Esophagus (tissue), 2 donors: ENCODE measurements at regions not wholly inside any gene's neighbourhood (a gene's known extent, or its start where the extent isn't known, plus 50 kb on each side); places are given as distances from the start of the nearest gene placed in this dataset.

ENCODE experiments used
- H3K27ac ChIP-seq, 2 donors: one replicate each; pipeline ENCODE4 v1.5.1; 2013; ENCODE audit warnings: low read depth in 2 of 2, mild to moderate bottlenecking in 2 of 2, inconsistent platforms in 1 of 2, low read length in 1 of 2, moderate library complexity in 1 of 2
- H3K27me3 ChIP-seq, 2 donors: one replicate each; pipeline ENCODE4 v1.6.1; 2013; ENCODE audit warnings: low read length in 2 of 2, control low read depth in 1 of 2, mild to moderate bottlenecking in 1 of 2; ENCODE audit not compliant: insufficient read depth in 2 of 2, control insufficient read depth in 1 of 2
- H3K36me3 ChIP-seq, 2 donors: one replicate each; pipeline ENCODE4 v1.6.1; 2013; ENCODE audit warnings: low read length in 1 of 2; ENCODE audit not compliant: control insufficient read depth in 2 of 2, insufficient read depth in 2 of 2
- H3K4me1 ChIP-seq, 2 donors: one replicate each; pipeline ENCODE4 v1.6.1; 2013; ENCODE audit warnings: low read length in 1 of 2; ENCODE audit not compliant: control insufficient read depth in 2 of 2, insufficient read depth in 2 of 2
- H3K4me3 ChIP-seq, 2 donors: one replicate each; pipeline ENCODE4 v1.5.1; 2013; ENCODE audit warnings: low read length in 2 of 2, mild to moderate bottlenecking in 2 of 2, low read depth in 1 of 2, moderate library complexity in 1 of 2
- H3K9me3 ChIP-seq, 2 donors: one replicate each; pipeline ENCODE4 v1.6.1; 2013; ENCODE audit warnings: mild to moderate bottlenecking in 2 of 2, low read depth in 1 of 2, low read length in 1 of 2, moderate library complexity in 1 of 2; ENCODE audit not compliant: control insufficient read depth in 2 of 2, insufficient read depth in 1 of 2
- WGBS, 2 donors: extraction: QIAGEN DNeasy Blood & Tissue Kit; methylation state at CpG; one replicate each; pipeline ENCODE4 v1.1.7; 2013; 5-methylcytosine and 5-hydroxymethylcytosine counted together
- donor health status: healthy with polysubstance abuse.
- donor health status: Bipolar disorder and iron deficiency.

- Histone ChIP-seq H3K4me3 (no peak overlapping the region), H3K4me1 (no peaks in the 10 kb centered on the region), H3K27me3 (no peaks in the 10 kb centered on the region), H3K9me3 (no peaks in the 10 kb centered on the region), H3K36me3 (no peaks in the 10 kb centered on the region), H3K27ac (no peak overlapping the region)
- 89 to 95% methylated on average over 10 of the region's 10 CpGs for WGBS, 2 donors
Measured at GRCh38 chr6:128742900-128743299, 140.0 kb upstream of the LAMA2 start.

DNA sequence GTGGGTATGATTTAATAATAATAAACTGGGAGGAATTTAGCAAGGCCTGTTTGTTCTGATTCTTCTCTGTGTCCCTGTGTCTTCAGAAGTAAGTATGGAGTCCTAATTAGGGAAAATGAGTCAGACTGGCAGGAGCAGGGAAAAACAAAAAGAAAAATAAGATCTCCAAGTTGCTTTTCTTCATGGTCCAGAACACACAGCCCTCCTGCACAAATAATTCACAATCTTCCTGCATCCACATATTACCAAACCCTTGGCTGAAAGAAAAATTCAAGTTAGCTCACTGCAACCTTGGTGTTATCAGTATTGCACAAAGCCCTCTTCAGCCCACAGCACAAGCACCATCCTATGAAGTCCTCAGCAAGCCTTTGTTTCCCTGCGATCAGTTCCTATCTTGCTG, 142.0 kb upstream of the LAMA2 start:
- no peaks in the 10 kb centered on the region for H3K36me3 ChIP-seq
- no peaks in the 10 kb centered on the region for H3K4me1 ChIP-seq
- no peaks in the 10 kb centered on the region for H3K9me3 ChIP-seq
- 96% methylated on average over 1 of the region's 1 CpG for WGBS, 2 donors
- H3K4me3 ChIP-seq = no peak overlapping the region
- no peaks in the 10 kb centered on the region for H3K27me3 ChIP-seq
- no peak overlapping the region for H3K27ac ChIP-seq

GRCh38 chr6:128739112-128739511, 143.8 kb upstream of the LAMA2 start:
- Histone ChIP-seq H3K27me3 (no peaks in the 10 kb centered on the region), H3K9me3 (no peaks in the 10 kb centered on the region), H3K36me3 (no peaks in the 10 kb centered on the region), H3K4me3 (no peak overlapping the region), H3K4me1 (no peaks in the 10 kb centered on the region), H3K27ac (no peak overlapping the region)
- WGBS, 2 donors = 60 to 66% methylated on average over 2 of the region's 2 CpGs

- no peak overlapping the region for H3K4me3 ChIP-seq
- H3K36me3 ChIP-seq = no peaks in the 10 kb centered on the region
- H3K9me3 ChIP-seq = no peaks in the 10 kb centered on the region
- no peaks in the 10 kb centered on the region for H3K4me1 ChIP-seq
- H3K27ac ChIP-seq = no peak overlapping the region
- no peaks in the 10 kb centered on the region for H3K27me3 ChIP-seq
- WGBS, 2 donors = 77 to 88% methylated on average over 3 of the region's 3 CpGs
Measured at GRCh38 chr6:128738112-128738511, 144.8 kb upstream of the LAMA2 start.

DNA sequence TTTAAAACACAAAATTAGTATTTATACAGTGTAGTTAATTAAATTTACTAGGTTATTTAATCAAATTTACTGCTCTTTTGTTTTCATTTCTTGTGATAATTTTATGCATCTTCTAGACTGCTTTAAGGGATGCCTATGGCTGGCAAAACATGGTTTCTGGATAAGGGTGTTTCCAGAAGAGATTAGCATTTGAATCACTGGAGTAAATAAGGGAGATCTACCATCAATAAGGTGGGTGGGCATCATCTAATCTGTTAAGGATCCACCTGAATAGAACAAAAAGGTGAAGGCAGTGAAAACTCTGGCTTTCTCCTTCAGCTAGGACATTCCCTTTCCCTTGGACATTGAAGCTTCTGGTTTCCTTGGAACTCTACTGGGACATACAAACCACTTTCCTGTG, 146.2 kb upstream of the LAMA2 start:
- H3K27ac ChIP-seq = no peak overlapping the region
- no peaks in the 10 kb centered on the region for H3K4me1 ChIP-seq
- H3K36me3 ChIP-seq = no peaks in the 10 kb centered on the region
- H3K4me3 ChIP-seq = no peak overlapping the region
- peaks cover 0 to under 1% of the 10 kb centered on the region in 2 donors for H3K27me3 ChIP-seq
- no peaks in the 10 kb centered on the region for H3K9me3 ChIP-seq

GRCh38 chr6:128731249-128732165, 151.4 kb upstream of the LAMA2 start:
- H3K9me3 ChIP-seq = no peaks in the 10 kb centered on the region
- 79 to 84% methylated on average over 2 of the region's 2 CpGs for WGBS, 2 donors

DNA sequence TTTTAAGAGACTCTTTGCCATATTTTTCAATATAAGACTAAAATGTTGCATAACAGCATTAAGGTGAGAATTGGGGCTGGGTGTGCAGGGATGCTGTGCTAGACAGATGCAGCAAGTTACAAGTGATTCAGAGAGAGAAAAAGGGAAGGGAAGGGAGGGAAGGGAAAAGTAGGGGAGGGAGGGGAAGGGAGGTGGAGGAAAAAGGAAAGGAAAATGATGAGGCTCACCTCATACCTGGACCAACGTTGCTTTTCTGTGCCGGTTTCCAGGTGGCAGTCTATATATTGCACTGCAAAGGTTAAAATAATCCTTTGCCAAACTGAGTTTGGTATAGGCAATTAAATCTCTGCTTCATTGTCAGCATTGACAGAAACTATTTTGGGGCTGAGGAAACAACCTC, 155.4 kb upstream of the LAMA2 start:
- Histone ChIP-seq H3K27me3 (peaks cover 0 to 5% of the 10 kb centered on the region in 2 donors), H3K4me1 (no peaks in the 10 kb centered on the region), H3K4me3 (no peak overlapping the region), H3K36me3 (no peaks in the 10 kb centered on the region), H3K27ac (no peak overlapping the region), H3K9me3 (no peaks in the 10 kb centered on the region)
- WGBS, 2 donors = 69 to 75% methylated on average over 2 of the region's 2 CpGs

More at GRCh38 chr6:128731249-128732165, 151.4 kb upstream of the LAMA2 start:
- peaks cover 0 to 5% of the 10 kb centered on the region in 2 donors for H3K27me3 ChIP-seq
- no peak overlapping the region for H3K4me3 ChIP-seq
- H3K27ac ChIP-seq = no peak overlapping the region
- no peaks in the 10 kb centered on the region for H3K4me1 ChIP-seq
- no peaks in the 10 kb centered on the region for H3K36me3 ChIP-seq

GRCh38 chr6:128725271-128726233, 157.4 kb upstream of the LAMA2 start:
- Histone ChIP-seq H3K4me3 (no peak overlapping the region), H3K27me3 (no peaks in the 10 kb centered on the region), H3K4me1 (no peaks in the 10 kb centered on the region), H3K27ac (no peak overlapping the region), H3K36me3 (no peaks in the 10 kb centered on the region), H3K9me3 (no peaks in the 10 kb centered on the region)
- WGBS, 2 donors = 28% methylated on average over 3 of the region's 3 CpGs

DNA sequence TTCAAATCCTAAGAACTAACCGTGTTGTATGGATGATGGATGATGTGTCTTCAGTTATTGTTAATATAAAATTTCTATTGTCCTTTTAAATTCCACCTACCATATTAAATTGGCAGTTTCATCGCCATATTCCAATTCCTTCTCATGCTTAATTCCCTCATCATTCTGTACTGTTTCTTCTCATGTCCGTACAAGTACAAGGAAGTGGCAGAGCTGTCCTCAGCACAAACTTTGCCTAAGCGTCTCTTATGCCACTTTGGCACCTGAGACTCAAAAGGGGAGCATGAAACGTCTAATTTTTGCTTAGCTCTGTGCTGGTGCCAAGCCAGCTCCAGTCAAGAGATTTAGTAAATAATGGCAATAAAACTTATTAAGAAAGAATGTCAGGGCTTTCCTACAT, 158.2 kb upstream of the LAMA2 start:
- Histone ChIP-seq H3K9me3 (no peaks in the 10 kb centered on the region), H3K27ac (no peak overlapping the region), H3K4me1 (no peaks in the 10 kb centered on the region), H3K4me3 (no peak overlapping the region), H3K36me3 (no peaks in the 10 kb centered on the region), H3K27me3 (no peaks in the 10 kb centered on the region)
- 43 to 53% methylated on average over 5 of the region's 5 CpGs for WGBS, 2 donors
